ENCODE measurements at regions not wholly inside any gene's neighbourhood (a gene's known extent, or its start where the extent isn't known, plus 50 kb on each side); places are given as distances from the start of the nearest gene placed in this dataset.
"Not testable (repeated sequence)": the region's sequence is repeated elsewhere in the genome, so short reads cannot be mapped to it uniquely, and the experiment has no call there.

- H3K9me3 ChIP-seq, result no peaks in the 10 kb centered on the region
These were observed 314.1 kb downstream of the CYRIA start for GRCh38 chr2:16351541-16351940.

GRCh38 chr2:16351137-16351536 lies 314.5 kb downstream of the CYRIA start:
- H3K9me3 ChIP-seq, result no peaks in the 10 kb centered on the region
- H3K27ac ChIP-seq, result no peak overlapping the region
- H3K36me3 ChIP-seq, result no peaks in the 10 kb centered on the region
- no peak overlapping the region for H3K4me3 ChIP-seq
- TF ChIP-seq POLR2A (IDR thresholded peaks at IDR 0.05) (no peak), POLR2AphosphoS5 (IDR thresholded peaks at IDR 0.05) (no peak), EP300 (IDR thresholded peaks at IDR 0.05) (no peak), CTCF (IDR thresholded peaks at IDR 0.05) (no peak)
- H3K27me3 ChIP-seq, result no peaks in the 10 kb centered on the region
- DNase-seq (ENCODE audit: low spot score in 2 of 2), result no peak
- H3K4me1 ChIP-seq, result no peaks in the 10 kb centered on the region

More at GRCh38 chr2:16351541-16351940, 314.1 kb downstream of the CYRIA start:
- no peaks in the 10 kb centered on the region for H3K27me3 ChIP-seq
- DNase-seq (ENCODE audit: low spot score in 2 of 2), result no peak
- TF ChIP-seq CTCF (IDR thresholded peaks at IDR 0.05) (no peak), POLR2AphosphoS5 (IDR thresholded peaks at IDR 0.05) (no peak), EP300 (IDR thresholded peaks at IDR 0.05) (no peak), POLR2A (IDR thresholded peaks at IDR 0.05) (no peak)
- no peaks in the 10 kb centered on the region for H3K4me1 ChIP-seq
- H3K27ac ChIP-seq, result no peak overlapping the region
- no peak overlapping the region for H3K4me3 ChIP-seq
- WGBS, result no CpG with 5 or more reads among the region's 2 CpGs
- no peaks in the 10 kb centered on the region for H3K36me3 ChIP-seq

GRCh38 chr2:16350211-16350610 lies 315.4 kb downstream of the CYRIA start:
- Histone ChIP-seq H3K27me3 (no peaks in the 10 kb centered on the region), H3K4me3 (no peak overlapping the region), H3K9me3 (no peaks in the 10 kb centered on the region), H3K4me1 (no peaks in the 10 kb centered on the region), H3K36me3 (no peaks in the 10 kb centered on the region), H3K27ac (no peak overlapping the region)
- 80% methylated on average over 3 of the region's 3 CpGs for WGBS
- no peak for TF ChIP-seq POLR2A (IDR thresholded peaks at IDR 0.05)
- no peak for TF ChIP-seq CTCF (IDR thresholded peaks at IDR 0.05)
- TF ChIP-seq POLR2AphosphoS5 (IDR thresholded peaks at IDR 0.05), result no peak
- no peak for TF ChIP-seq EP300 (IDR thresholded peaks at IDR 0.05)
- no peak for DNase-seq (ENCODE audit: low spot score in 2 of 2)

GRCh38 chr2:16349811-16350210 lies 315.8 kb downstream of the CYRIA start:
- DNase-seq (ENCODE audit: low spot score in 2 of 2), result no peak
- no peak for TF ChIP-seq EP300 (IDR thresholded peaks at IDR 0.05)
- Histone ChIP-seq H3K27me3 (no peaks in the 10 kb centered on the region), H3K4me3 (no peak overlapping the region), H3K36me3 (no peaks in the 10 kb centered on the region), H3K4me1 (no peaks in the 10 kb centered on the region), H3K9me3 (no peaks in the 10 kb centered on the region), H3K27ac (no peak overlapping the region)
- 38% methylated on average over 2 of the region's 2 CpGs for WGBS

- no peak for DNase-seq (ENCODE audit: low spot score in 2 of 2)
- H3K4me1 ChIP-seq, result no peaks in the 10 kb centered on the region
- no peaks in the 10 kb centered on the region for H3K9me3 ChIP-seq
- no peak for TF ChIP-seq POLR2A (IDR thresholded peaks at IDR 0.05)
- 70% methylated on average over 3 of the region's 3 CpGs for WGBS
- no peaks in the 10 kb centered on the region for H3K27me3 ChIP-seq
- H3K4me3 ChIP-seq, result no peak overlapping the region
- H3K27ac ChIP-seq, result no peak overlapping the region
- H3K36me3 ChIP-seq, result no peaks in the 10 kb centered on the region
These were observed 316.7 kb downstream of the CYRIA start for GRCh38 chr2:16348821-16349515.

GRCh38 chr2:16346671-16347070 lies 319.0 kb downstream of the CYRIA start:
- Histone ChIP-seq H3K27ac (no peak overlapping the region), H3K4me1 (no peaks in the 10 kb centered on the region), H3K36me3 (no peaks in the 10 kb centered on the region), H3K4me3 (no peak overlapping the region), H3K27me3 (no peaks in the 10 kb centered on the region), H3K9me3 (no peaks in the 10 kb centered on the region)
- TF ChIP-seq POLR2AphosphoS5 (IDR thresholded peaks at IDR 0.05) (no peak), POLR2A (IDR thresholded peaks at IDR 0.05) (no peak), CTCF (IDR thresholded peaks at IDR 0.05) (no peak), EP300 (IDR thresholded peaks at IDR 0.05) (no peak)
- WGBS, result 77% methylated on average over 3 of the region's 3 CpGs
- DNase-seq (ENCODE audit: low spot score in 2 of 2), result no peak

GRCh38 chr2:16345231-16345630 lies 320.4 kb downstream of the CYRIA start:
- not testable (repeated sequence) for H3K36me3 ChIP-seq; H3K4me3 ChIP-seq; H3K4me1 ChIP-seq; DNase-seq (ENCODE audit: low spot score in 2 of 2); H3K27me3 ChIP-seq; H3K9me3 ChIP-seq; H3K27ac ChIP-seq
- 90% methylated on average over 9 of the region's 9 CpGs for WGBS
